ENCODE measurements at regions not wholly inside any gene's neighbourhood (a gene's known extent, or its start where the extent isn't known, plus 50 kb on each side); places are given as distances from the start of the nearest gene placed in this dataset.

DNA sequence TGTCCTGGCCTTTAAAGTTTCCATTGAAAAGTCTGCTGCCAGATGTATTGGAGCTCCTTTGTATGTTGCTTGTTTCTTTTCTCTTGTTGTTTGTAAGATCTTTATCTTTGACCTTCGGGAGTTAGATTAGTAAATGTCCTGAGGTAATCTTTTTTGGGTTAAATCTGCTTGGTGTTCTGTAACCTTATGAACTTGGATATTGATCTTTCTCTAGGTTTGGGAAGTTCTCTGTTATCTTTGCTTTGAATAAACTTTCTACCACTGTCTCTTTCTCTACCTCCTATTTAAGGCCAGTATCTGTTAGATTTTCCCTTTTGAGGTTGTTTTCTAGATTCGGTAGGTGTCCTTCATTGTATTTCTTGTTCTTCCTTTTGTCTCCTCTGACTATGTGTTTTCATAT is 447.8 kb downstream of the FAM133A start:
- no peaks in the 10 kb centered on the region for H3K36me3 ChIP-seq (ENCODE audit: control insufficient read depth, insufficient read depth, low read length)
- H3K27me3 ChIP-seq (ENCODE audit: control insufficient read depth, insufficient read depth, low read length): no peaks in the 10 kb centered on the region
- DNase-seq (ENCODE audit: low read depth, low spot score): no peak
- H3K4me1 ChIP-seq (ENCODE audit: control insufficient read depth, insufficient read depth, low read length): no peaks in the 10 kb centered on the region
- no peak overlapping the region for H3K4me3 ChIP-seq (ENCODE audit: low read length)
- WGBS (ENCODE audit: insufficient coverage, insufficient read length): no CpG with 5 or more reads among the region's 2 CpGs
- no peak overlapping the region for H3K27ac ChIP-seq (ENCODE audit: low read length)
- H3K9me3 ChIP-seq (ENCODE audit: control insufficient read depth, insufficient read depth, low read length): no peaks in the 10 kb centered on the region

DNA sequence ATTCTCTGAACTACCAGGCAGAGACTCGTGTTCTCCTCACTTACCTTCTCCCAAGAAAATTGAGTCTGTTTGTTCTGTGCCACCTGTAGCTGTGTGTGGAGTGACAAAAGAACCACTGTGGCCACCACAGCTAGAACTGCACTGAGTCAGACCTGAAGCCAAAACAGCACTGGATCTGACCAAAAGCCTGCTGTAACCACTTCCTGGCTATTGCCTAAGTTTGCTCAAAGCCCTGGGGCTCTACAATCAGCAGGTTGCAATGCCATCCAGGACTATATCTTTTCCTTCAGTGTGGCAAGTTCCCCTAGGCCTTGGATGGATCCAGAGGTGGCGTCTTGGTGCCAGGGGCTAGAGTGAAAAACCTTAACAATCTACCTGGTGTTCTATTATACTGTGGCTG is 449.1 kb downstream of the FAM133A start:
- no peaks in the 10 kb centered on the region for H3K36me3 ChIP-seq (ENCODE audit: control insufficient read depth, insufficient read depth, low read length)
- no CpG with 5 or more reads among the region's 2 CpGs for WGBS (ENCODE audit: insufficient coverage, insufficient read length)
- H3K27ac ChIP-seq (ENCODE audit: low read length): no peak overlapping the region
- H3K27me3 ChIP-seq (ENCODE audit: control insufficient read depth, insufficient read depth, low read length): no peaks in the 10 kb centered on the region
- no peaks in the 10 kb centered on the region for H3K4me1 ChIP-seq (ENCODE audit: control insufficient read depth, insufficient read depth, low read length)
- DNase-seq (ENCODE audit: low read depth, low spot score): no peak
- H3K4me3 ChIP-seq (ENCODE audit: low read length): no peak overlapping the region
- no peaks in the 10 kb centered on the region for H3K9me3 ChIP-seq (ENCODE audit: control insufficient read depth, insufficient read depth, low read length)

DNA sequence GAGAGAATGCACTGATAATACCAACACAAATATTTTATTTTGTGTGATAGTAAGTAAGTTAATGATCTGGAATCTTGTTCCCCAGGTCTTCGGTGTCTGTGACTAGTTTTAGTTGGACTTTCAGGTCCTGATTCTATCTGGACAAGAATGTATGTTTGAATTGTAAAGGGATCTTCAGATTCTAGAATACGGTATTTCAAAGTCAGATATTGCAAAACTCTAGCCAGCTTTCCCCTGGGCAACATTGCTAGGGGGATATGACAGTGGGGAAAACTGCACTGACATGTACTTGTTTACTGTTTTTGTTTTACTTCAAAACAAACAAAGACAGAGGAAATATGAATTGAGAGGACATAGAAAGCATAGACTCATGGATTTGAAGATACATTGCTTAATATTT is 489.0 kb downstream of the FAM133A start:
- H3K4me1 ChIP-seq (ENCODE audit: control insufficient read depth, insufficient read depth, low read length): no peaks in the 10 kb centered on the region
- no peaks in the 10 kb centered on the region for H3K36me3 ChIP-seq (ENCODE audit: control insufficient read depth, insufficient read depth, low read length)
- no peak overlapping the region for H3K4me3 ChIP-seq (ENCODE audit: low read length)
- whole genome bisulfite sequencing (ENCODE audit: insufficient coverage, insufficient read length): no CpG with 5 or more reads among the region's 2 CpGs
- H3K27ac ChIP-seq (ENCODE audit: low read length): no peak overlapping the region
- no peaks in the 10 kb centered on the region for H3K9me3 ChIP-seq (ENCODE audit: control insufficient read depth, insufficient read depth, low read length)
- DNase-seq (ENCODE audit: low read depth, low spot score): no peak
- no peaks in the 10 kb centered on the region for H3K27me3 ChIP-seq (ENCODE audit: control insufficient read depth, insufficient read depth, low read length)

DNA sequence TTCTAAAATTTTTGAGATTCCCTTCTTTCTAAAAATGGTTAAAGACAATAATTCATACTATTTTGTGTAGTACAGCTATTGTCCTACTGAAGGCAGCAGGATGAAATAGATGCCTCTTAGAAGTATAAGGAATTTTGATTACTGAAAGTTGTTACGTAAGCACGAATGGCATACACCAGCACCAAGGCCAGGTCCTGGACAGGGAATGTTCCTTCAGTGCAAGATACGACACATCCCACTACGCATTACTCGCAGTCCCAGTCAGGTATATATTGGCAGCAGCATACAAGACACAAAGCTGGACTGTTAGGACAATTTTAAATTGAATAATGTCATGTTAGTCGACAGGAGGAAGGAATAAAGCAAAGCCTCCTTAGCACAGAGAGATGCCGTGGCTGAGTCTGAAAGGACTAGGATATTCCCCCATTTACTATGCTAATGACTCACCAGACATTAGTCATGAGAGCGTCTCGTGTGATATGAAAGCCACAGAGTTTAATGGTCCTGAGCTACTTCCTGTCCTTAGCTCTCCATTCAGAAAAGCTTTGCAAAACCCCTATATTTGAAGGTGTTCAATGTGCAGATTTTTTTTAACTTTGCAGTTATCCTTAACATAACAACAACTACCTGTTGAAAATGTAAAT is 504.3 kb downstream of the FAM133A start:
- WGBS (ENCODE audit: insufficient coverage, insufficient read length): no CpG with 5 or more reads among the region's 9 CpGs

DNA sequence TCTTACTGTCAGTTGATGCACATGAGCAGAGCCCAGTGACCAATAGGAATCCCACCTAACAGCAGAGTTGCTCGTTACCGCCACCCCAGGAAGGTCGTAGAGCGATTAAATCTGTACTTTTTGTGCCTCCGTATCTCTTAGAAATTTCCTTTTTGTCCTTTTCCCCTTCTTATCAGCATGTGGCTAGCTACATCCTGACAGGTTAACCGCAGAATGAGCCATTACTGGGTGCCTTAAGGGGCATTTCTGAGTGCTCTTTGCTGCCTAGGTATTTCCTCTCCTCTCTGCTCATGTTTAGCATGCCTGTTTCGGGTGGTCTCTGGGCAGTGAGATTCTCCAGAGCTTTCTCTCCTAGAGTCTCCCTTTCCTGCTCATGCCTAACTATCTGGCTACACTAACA is 530.5 kb downstream of the FAM133A start:
- Histone ChIP-seq H3K27me3 (ENCODE audit: control insufficient read depth, insufficient read depth, low read length) (no peaks in the 10 kb centered on the region), H3K4me1 (ENCODE audit: control insufficient read depth, insufficient read depth, low read length) (no peaks in the 10 kb centered on the region), H3K9me3 (ENCODE audit: control insufficient read depth, insufficient read depth, low read length) (no peaks in the 10 kb centered on the region), H3K27ac (ENCODE audit: low read length) (no peak overlapping the region), H3K4me3 (ENCODE audit: low read length) (no peak overlapping the region), H3K36me3 (ENCODE audit: control insufficient read depth, insufficient read depth, low read length) (no peaks in the 10 kb centered on the region)
- WGBS (ENCODE audit: insufficient coverage, insufficient read length): no CpG with 5 or more reads among the region's 7 CpGs
- DNase-seq (ENCODE audit: low read depth, low spot score): no peak

More for the DNA sequence above, 504.3 kb downstream of the FAM133A start:
- no peaks in the 10 kb centered on the region for H3K4me1 ChIP-seq (ENCODE audit: control insufficient read depth, insufficient read depth, low read length)
- H3K4me3 ChIP-seq (ENCODE audit: low read length): no peak overlapping the region
- no peaks in the 10 kb centered on the region for H3K27me3 ChIP-seq (ENCODE audit: control insufficient read depth, insufficient read depth, low read length)
- DNase-seq (ENCODE audit: low read depth, low spot score): no peak
- H3K27ac ChIP-seq (ENCODE audit: low read length): no peak overlapping the region
- no peaks in the 10 kb centered on the region for H3K36me3 ChIP-seq (ENCODE audit: control insufficient read depth, insufficient read depth, low read length)
- no peaks in the 10 kb centered on the region for H3K9me3 ChIP-seq (ENCODE audit: control insufficient read depth, insufficient read depth, low read length)

DNA sequence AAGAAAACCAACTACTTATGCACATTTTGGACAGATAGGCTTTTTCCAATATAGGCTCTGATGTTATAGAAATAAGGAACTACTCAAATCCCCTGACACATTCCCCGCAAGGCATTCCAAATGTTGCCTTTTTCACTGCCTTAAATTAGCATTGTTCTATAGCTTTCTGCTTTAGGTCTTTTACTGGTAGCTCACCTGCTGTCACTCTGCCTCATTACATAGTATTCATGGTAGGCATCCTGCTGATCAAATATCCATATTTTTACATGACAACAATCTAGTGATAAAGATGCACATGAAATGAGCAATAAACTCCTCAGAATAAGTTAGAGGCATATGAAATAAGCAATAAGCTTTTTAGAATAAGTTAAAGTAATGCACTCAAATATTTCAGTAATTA is 542.7 kb downstream of the FAM133A start:
- DNase-seq (ENCODE audit: low read depth, low spot score): no peak
- WGBS (ENCODE audit: insufficient coverage, insufficient read length): no CpG with 5 or more reads among the region's 1 CpG

DNA sequence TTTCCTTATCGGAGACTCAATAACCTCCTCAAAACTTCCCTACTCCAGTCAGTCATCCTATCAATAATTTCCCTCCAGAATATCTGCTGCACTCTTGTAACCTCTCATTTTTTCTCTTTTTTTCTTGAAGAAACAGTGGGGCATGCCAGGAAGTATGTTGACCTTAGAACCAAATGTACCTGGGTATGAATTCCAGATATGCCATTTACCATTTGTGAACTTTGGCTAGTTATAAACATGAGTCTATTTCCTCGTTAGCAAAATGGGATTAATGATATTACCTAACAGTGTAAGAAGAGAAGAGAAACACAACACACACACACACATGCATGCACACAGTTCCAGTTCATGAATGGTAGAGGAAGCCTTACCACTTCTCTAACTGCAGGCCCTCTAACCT is 578.2 kb downstream of the FAM133A start:
- Histone ChIP-seq H3K27ac (ENCODE audit: low read length) (no peak overlapping the region), H3K36me3 (ENCODE audit: control insufficient read depth, insufficient read depth, low read length) (no peaks in the 10 kb centered on the region), H3K27me3 (ENCODE audit: control insufficient read depth, insufficient read depth, low read length) (no peaks in the 10 kb centered on the region), H3K4me3 (ENCODE audit: low read length) (no peak overlapping the region), H3K9me3 (ENCODE audit: control insufficient read depth, insufficient read depth, low read length) (no peaks in the 10 kb centered on the region), H3K4me1 (ENCODE audit: control insufficient read depth, insufficient read depth, low read length) (no peaks in the 10 kb centered on the region)
- WGBS (ENCODE audit: insufficient coverage, insufficient read length): no CpG with 5 or more reads among the region's 2 CpGs
- DNase-seq (ENCODE audit: low read depth, low spot score): no peak

More for the DNA sequence above, 542.7 kb downstream of the FAM133A start:
- Histone ChIP-seq H3K27ac (ENCODE audit: low read length) (no peak overlapping the region), H3K27me3 (ENCODE audit: control insufficient read depth, insufficient read depth, low read length) (no peaks in the 10 kb centered on the region), H3K4me3 (ENCODE audit: low read length) (no peak overlapping the region), H3K36me3 (ENCODE audit: control insufficient read depth, insufficient read depth, low read length) (no peaks in the 10 kb centered on the region), H3K4me1 (ENCODE audit: control insufficient read depth, insufficient read depth, low read length) (no peaks in the 10 kb centered on the region), H3K9me3 (ENCODE audit: control insufficient read depth, insufficient read depth, low read length) (no peaks in the 10 kb centered on the region)

DNA sequence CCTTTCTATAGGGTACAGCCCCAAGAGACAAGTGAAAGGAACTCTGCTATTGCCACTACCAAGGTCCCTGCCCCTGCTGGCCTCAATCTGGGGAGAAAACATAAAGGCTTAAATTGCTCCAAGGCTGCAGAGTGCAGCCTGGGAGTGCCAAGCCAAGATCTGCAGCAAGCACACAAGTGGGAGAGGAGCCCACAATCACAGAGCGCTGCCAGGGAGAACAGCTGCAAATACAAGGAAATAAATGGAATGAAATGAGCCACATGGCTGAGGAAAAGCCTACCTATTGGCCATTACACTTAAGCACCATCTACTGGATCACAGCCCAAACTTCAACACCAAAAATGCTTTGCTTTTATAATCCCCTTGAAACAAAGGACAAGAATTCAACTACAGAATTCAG is 582.4 kb downstream of the FAM133A start:
- Histone ChIP-seq H3K27me3 (ENCODE audit: control insufficient read depth, insufficient read depth, low read length) (no peaks in the 10 kb centered on the region), H3K4me3 (ENCODE audit: low read length) (no peak overlapping the region), H3K27ac (ENCODE audit: low read length) (no peak overlapping the region), H3K4me1 (ENCODE audit: control insufficient read depth, insufficient read depth, low read length) (no peaks in the 10 kb centered on the region), H3K9me3 (ENCODE audit: control insufficient read depth, insufficient read depth, low read length) (no peaks in the 10 kb centered on the region), H3K36me3 (ENCODE audit: control insufficient read depth, insufficient read depth, low read length) (no peaks in the 10 kb centered on the region)
- no CpG with 5 or more reads among the region's 1 CpG for WGBS (ENCODE audit: insufficient coverage, insufficient read length)
- no peak for DNase-seq (ENCODE audit: low read depth, low spot score)

DNA sequence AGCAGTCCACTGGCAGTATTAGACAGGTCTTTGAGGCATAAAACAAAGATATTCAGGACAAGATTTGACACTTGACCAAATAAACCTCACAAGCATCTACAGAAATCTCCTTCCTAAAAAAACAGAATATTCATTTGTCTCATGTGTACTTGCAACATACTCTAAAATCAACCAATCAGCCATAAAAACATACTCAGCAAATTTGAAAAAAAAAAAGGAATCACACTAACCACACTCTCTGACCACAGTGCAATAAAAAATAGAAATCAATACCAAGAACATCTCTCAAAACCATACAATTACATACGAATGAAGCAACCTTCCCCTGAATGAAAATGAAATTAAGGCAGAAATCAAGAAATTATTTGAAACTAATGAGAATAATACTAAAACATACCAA is 591.3 kb downstream of the FAM133A start:
- no CpG with 5 or more reads among the region's 1 CpG for WGBS (ENCODE audit: insufficient coverage, insufficient read length)
- Histone ChIP-seq H3K9me3 (ENCODE audit: control insufficient read depth, insufficient read depth, low read length) (no peaks in the 10 kb centered on the region), H3K36me3 (ENCODE audit: control insufficient read depth, insufficient read depth, low read length) (no peaks in the 10 kb centered on the region), H3K27me3 (ENCODE audit: control insufficient read depth, insufficient read depth, low read length) (no peaks in the 10 kb centered on the region), H3K4me1 (ENCODE audit: control insufficient read depth, insufficient read depth, low read length) (no peaks in the 10 kb centered on the region), H3K27ac (ENCODE audit: low read length) (no peak overlapping the region), H3K4me3 (ENCODE audit: low read length) (no peak overlapping the region)
- no peak for DNase-seq (ENCODE audit: low read depth, low spot score)

DNA sequence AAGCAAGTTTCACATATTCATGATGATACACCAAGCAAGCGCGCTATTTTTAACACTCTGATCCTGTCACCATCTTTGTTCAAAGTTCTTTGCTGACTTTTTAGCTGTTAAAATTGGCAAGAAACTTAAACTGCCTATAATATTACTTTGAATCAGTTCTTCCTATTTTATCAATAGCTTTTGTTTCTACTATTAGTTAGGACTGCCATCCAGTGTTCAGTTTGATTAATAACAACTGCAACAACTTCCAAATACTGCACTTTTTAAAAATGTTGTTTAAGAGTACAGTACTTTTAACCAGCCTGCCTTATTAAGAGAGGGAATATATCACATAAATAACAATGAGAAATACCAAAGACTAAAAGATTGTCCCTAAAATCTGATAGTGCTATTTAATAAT is 614.3 kb downstream of the FAM133A start:
- no CpG with 5 or more reads among the region's 2 CpGs for WGBS (ENCODE audit: insufficient coverage, insufficient read length)
- H3K36me3 ChIP-seq (ENCODE audit: control insufficient read depth, insufficient read depth, low read length): no peaks in the 10 kb centered on the region; the same call in 1 of the 2 replicates
- no peaks in the 10 kb centered on the region for H3K9me3 ChIP-seq (ENCODE audit: control insufficient read depth, insufficient read depth, low read length)
- peak; percentile 1 for DNase-seq (ENCODE audit: low read depth, low spot score)
- H3K4me3 ChIP-seq (ENCODE audit: low read length): no peak overlapping the region
- no peak overlapping the region for H3K27ac ChIP-seq (ENCODE audit: low read length)
- H3K4me1 ChIP-seq (ENCODE audit: control insufficient read depth, insufficient read depth, low read length): no peaks in the 10 kb centered on the region
- H3K27me3 ChIP-seq (ENCODE audit: control insufficient read depth, insufficient read depth, low read length): no peaks in the 10 kb centered on the region

DNA sequence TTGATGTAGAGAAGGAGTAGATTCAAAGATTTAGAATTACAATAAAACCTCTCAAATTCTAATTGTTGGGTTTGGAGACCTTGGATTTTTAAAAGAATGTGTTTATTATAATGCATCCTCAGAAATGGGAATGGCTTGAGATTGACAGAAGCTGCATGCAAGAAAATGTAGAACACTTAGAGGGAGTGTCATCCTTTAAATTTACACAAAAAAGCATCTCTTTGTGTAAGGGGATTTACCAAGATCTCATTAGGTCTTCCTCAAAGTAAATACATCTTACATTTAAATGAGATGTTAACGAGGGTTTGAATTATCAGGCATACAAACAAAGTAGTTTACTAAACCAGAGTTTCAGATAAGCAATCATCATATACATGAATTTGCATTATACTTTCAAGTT is 615.0 kb downstream of the FAM133A start:
- Histone ChIP-seq H3K4me3 (ENCODE audit: low read length) (no peak overlapping the region), H3K27me3 (ENCODE audit: control insufficient read depth, insufficient read depth, low read length) (no peaks in the 10 kb centered on the region), H3K4me1 (ENCODE audit: control insufficient read depth, insufficient read depth, low read length) (no peaks in the 10 kb centered on the region), H3K27ac (ENCODE audit: low read length) (no peak overlapping the region), H3K36me3 (ENCODE audit: control insufficient read depth, insufficient read depth, low read length) (no peaks in the 10 kb centered on the region; the same call in 1 of the 2 replicates), H3K9me3 (ENCODE audit: control insufficient read depth, insufficient read depth, low read length) (no peaks in the 10 kb centered on the region)
- no CpG with 5 or more reads among the region's 1 CpG for WGBS (ENCODE audit: insufficient coverage, insufficient read length)
- DNase-seq (ENCODE audit: low read depth, low spot score): peak; percentile 1
